Fibroblast of pulmonary artery (primary cell): ENCODE measurements at regions not wholly inside any gene's neighbourhood (a gene's known extent, or its start where the extent isn't known, plus 50 kb on each side); places are given as distances from the start of the nearest gene placed in this dataset.

ENCODE experiments used
- DNase-seq: peaks from one replicate; pipeline ENCODE4 v3.0.0-alpha.2; 2010; ENCODE audit warnings: low read depth
- H3K4me3 ChIP-seq: replicated peaks from 2 replicates; pipeline ENCODE4 v1.5.1; 2011; ENCODE audit warnings: low read depth, mild to moderate bottlenecking, control low read depth, low read length, moderate library complexity
- TF ChIP-seq, protein P1 (sequence below): IDR thresholded peaks from 2 replicates; pipeline ENCODE4 v1.5.1; 2011; ENCODE audit warnings: mild to moderate bottlenecking, control low read depth, low read length, inconsistent platforms; ENCODE audit errors: missing control alignments

DNA sequence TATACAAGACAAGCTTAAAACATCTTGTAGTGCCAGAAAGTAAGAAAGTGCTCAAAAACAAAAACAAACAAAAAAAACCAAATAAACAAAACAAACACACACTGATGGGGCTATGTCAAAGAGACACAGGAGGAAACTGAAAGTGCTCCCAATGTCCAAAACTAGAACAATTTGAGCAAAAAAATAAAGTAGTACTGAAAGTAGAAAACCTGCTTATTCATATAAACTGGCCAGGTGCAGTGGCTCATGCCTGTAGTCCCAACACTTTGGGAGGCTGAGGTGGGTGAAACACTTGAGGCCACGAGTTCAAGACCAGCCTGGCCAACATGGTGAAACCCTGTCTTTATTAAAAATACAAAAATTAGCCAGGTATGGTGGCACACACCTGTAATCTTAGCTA, 129.9 kb downstream of the GLUL start:
- DNase-seq: no peak
- H3K4me3 ChIP-seq: no peak overlapping the region
- TF ChIP-seq, protein P1, sequence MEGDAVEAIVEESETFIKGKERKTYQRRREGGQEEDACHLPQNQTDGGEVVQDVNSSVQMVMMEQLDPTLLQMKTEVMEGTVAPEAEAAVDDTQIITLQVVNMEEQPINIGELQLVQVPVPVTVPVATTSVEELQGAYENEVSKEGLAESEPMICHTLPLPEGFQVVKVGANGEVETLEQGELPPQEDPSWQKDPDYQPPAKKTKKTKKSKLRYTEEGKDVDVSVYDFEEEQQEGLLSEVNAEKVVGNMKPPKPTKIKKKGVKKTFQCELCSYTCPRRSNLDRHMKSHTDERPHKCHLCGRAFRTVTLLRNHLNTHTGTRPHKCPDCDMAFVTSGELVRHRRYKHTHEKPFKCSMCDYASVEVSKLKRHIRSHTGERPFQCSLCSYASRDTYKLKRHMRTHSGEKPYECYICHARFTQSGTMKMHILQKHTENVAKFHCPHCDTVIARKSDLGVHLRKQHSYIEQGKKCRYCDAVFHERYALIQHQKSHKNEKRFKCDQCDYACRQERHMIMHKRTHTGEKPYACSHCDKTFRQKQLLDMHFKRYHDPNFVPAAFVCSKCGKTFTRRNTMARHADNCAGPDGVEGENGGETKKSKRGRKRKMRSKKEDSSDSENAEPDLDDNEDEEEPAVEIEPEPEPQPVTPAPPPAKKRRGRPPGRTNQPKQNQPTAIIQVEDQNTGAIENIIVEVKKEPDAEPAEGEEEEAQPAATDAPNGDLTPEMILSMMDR: no peak

DNA sequence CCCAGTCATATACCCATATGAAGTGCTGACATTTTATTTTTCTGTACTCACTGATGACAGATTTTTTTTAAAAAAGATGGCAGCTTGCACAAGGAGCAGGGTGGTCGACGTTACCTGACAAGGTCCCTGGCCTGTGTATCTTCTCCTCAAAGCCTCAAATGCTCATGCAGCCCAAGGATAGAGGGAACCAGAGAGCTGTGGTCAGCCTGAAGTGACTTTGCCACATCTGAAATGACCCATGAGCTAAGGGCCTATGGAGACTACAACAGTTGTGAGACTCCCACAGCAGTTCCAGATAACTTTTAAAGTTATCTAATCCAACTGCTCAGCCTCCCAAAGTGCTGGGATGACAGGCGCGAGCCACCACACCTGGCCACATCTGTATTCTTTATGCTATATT, 131.1 kb downstream of the GLUL start:
- DNase-seq: no peak
- H3K4me3 ChIP-seq: no peak overlapping the region
- TF ChIP-seq, protein P1: no peak

DNA sequence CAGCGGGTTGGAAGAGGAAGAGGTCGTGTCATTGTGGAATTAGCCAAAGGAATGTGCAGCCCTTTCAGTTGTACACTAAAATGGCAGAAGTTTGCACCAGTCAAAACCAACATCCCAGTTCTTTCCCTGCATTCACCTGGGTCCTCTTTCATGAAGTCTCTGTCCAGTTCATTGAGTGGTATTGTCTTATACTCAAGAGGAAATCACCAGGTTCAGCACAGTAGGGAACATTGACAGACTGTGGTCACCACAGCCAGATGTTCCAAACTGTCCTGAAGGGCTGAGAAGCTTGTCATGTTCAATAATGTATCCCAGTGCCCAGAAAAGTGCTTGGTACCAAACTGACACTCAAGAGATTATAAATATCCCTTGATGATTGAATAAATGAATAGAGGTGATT, 131.6 kb downstream of the GLUL start:
- H3K4me3 ChIP-seq: no peak overlapping the region
- TF ChIP-seq, protein P1: no peak
- no peak for DNase-seq

DNA sequence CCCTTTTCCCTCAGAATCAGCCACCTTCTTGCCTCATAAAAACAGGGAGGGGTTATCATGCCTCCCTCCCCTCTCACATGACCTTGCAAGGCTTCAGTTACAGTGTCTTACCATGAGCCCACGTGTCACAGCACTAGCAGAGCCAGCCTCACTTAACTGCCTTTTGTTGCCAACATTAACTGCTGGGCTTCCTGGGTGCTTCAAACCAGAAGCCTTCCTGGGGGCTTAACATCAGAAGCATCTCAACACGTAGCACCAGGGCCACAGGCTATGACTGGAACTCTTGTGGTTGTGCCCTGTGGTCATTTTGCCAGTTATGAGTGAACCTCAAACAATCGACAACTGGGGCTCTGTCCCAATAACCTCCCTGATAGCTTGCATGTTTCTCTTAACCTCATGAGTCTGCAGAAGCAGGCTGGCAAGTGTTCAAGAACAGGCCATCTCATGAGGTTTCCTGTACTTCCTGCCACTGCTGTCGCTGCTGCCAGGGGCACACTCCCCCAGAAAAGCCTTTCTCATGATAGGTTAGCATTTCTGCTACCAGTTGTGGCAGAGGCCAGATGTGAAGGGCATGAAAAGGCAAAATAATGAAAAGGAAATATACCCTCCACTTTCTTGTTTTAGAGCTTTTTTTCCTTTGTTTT, 132.2 kb downstream of the GLUL start:
- TF ChIP-seq, protein P1: no peak
- DNase-seq: peak; percentile 13
- H3K4me3 ChIP-seq: no peak overlapping the region

DNA sequence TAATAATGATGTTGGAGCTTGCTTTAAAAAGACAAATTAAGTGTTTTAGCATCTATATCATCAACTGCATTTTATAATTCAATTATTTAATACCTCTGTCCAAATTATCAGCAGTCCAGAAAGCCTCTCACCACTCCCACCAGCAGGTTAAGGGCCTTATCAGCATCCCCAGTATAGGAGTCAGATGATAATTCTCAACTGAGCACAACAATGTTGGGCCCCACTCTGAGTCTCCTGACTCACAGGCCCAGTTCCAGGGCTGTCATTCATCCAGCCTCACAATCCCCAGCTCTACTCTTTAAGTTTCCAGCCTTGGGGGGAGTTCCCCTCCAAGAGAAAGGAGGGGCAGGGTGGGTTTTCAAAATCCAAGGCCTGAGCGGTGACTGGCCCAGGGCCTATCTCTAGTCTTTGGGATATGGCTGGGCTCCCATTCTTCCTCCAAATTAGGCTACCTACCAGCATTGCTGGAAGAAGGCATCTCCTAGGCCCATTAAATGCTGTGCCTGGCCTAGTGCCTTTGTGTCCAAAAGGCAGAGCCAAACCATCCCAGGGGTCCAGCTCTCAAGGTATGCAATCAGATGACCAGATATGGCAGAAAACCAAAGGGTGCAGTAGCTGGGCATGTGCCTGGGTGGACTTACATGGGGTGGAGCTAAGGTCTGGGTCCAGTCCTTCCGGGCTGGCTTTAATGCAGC, 134.1 kb downstream of the GLUL start:
- TF ChIP-seq, protein P1: no peak
- H3K4me3 ChIP-seq: no peak overlapping the region
- DNase-seq: no peak

DNA sequence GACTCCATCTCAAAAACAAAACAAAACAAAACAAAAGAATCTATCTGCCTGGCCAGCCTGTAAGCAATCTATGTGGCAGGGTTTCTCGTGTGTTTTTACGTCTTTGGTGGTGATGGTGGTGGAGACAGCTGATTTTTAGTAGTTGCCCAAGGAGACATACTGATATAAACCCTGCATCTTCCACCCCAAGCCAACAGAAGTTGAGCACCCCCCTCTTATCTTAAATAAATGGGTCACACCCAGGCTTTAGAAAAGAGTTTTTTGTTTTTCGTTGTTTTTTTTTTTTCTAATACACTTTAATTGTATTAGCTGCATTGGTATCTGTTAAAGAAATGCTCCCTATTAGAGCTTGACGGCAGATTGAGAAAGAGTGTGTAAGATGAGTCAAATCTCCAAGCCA, 134.7 kb downstream of the GLUL start:
- TF ChIP-seq, protein P1: no peak
- no peak for DNase-seq
- H3K4me3 ChIP-seq: no peak overlapping the region

DNA sequence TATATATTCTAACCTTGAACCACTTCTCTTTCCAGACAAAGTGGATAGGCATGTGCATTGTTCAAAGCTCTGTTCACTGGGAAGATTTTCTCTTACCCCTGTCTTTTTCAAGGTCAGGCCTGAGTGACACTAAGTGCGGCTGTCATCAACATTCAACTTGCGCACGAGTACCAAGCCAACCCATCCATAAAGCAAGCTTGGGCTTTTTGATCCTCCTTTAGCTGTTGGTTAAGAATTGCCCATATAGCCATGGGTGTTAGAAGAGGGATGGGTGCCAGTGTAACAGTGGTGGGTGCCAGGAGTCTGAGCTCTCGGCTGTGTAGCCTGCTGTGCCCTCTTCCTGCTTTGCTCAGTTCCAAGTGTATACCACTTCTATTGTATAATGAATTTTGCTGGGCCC, 136.1 kb downstream of the GLUL start:
- TF ChIP-seq, protein P1: no peak
- no peak for DNase-seq
- no peak overlapping the region for H3K4me3 ChIP-seq
